ENCODE measurements at regions not wholly inside any gene's neighbourhood (a gene's known extent, or its start where the extent isn't known, plus 50 kb on each side); places are given as distances from the start of the nearest gene placed in this dataset.

GRCh38 chr4:38278255-38278654, 318.1 kb downstream of the PTTG2 start:
- TF ChIP-seq CTCF (conservative IDR thresholded peaks at IDR 0.05; ENCODE audit: low read length) = no peak
- DNase-seq (ENCODE audit: low read depth) = no peak
- no peak overlapping the region for H3K4me3 ChIP-seq (ENCODE audit: low read length)

- H3K4me3 ChIP-seq (ENCODE audit: low read length) = no peak overlapping the region
- TF ChIP-seq CTCF (conservative IDR thresholded peaks at IDR 0.05; ENCODE audit: low read length) = no peak
- no peak for DNase-seq (ENCODE audit: low read depth)
Observed at GRCh38 chr4:38279077-38279476, 318.9 kb downstream of the PTTG2 start.

DNA sequence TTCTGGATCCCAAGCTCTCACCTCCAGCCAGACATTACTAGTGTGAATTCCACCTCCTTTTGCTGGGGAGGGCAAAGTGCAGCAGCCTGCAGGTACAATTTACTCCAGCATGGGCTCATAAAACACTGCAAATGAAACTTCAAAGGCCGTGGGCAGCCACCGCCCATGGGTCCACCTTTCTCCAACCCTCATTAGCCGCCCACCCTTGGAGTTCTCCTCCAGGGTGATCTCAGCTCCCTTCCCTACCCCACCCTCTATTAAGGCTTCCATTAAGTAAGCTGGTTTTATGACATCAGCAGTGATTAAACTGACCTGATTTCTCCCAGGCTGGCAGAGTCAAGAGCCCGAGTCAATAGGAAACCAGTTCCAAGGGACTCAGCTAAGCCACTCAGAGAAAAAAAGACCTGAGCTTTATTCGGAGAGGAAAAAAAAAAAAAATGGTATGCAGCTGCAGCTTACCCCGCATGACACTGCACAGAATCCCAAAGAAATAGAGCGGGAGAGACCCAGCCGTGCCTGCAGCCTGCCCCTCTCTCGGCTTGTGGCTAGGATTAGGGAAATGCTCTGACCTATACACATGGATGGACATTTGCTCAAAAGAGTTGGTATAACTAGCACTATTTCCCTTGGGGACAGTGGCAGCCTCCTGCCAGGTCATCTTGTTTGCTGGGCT, 319.6 kb downstream of the PTTG2 start:
- H3K4me3 ChIP-seq (ENCODE audit: low read length) = no peak overlapping the region
- TF ChIP-seq CTCF (conservative IDR thresholded peaks at IDR 0.05; ENCODE audit: low read length) = no peak
- DNase-seq (ENCODE audit: low read depth) = no peak

DNA sequence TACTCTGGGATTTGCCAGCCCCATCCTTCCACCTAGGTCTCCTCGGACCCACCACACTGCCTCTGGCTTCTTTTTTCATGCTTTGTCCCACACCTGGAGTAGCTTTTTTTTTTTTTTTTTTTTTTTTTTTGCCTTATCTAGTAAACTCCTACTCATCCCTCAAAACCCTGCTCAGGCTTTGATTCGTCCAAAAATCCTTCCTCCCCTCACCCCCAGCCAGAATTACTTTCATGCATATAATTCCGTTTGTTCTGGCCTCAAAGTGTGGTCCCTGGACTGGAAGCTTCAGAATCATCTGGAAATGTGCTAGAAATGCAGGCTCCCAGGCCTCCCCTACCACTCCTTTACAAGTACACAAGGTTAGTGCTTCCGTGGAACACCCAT, 320.1 kb downstream of the PTTG2 start:
- TF ChIP-seq CTCF (conservative IDR thresholded peaks at IDR 0.05; ENCODE audit: low read length) = no peak
- no peak for DNase-seq (ENCODE audit: low read depth)
- no peak overlapping the region for H3K4me3 ChIP-seq (ENCODE audit: low read length)

DNA sequence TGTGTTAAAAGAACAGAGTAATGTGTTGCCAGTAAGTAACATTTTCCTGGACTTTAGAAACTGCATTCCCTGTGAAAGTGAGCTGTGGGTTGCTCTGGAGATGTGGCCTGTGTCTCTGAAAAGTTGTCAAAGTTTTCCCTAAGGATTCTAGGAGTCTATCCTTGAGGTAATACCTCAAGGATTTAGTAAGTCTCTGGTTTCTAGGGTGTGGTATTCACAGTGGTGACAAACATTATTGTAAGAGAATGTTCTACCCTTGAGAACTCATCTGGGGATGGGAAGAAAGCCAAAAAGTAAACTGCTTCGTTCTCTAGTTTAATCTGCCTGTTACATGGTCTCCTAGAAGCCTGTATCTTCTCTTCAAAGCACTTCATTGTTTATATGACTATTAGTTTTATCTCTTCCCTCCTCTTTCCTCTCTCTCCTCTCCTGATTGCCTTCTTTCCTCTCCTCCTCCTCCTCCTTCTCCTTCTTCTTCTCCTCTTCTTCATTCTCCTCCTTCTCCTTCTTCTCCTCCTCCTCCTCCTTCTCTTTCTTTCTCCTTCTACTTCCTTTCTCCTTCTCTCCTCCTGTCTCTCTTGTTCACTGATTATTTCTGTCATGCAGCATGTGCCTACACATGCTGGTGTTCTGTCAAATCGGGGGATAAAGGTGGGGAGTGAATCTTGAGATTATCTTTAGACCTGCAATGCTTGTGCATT, 321.3 kb downstream of the PTTG2 start:
- peak; percentile 59 for DNase-seq (ENCODE audit: low read depth)
- no peak overlapping the region for H3K4me3 ChIP-seq (ENCODE audit: low read length)
- TF ChIP-seq CTCF (conservative IDR thresholded peaks at IDR 0.05; ENCODE audit: low read length) = no peak

GRCh38 chr4:38283724-38284123, 323.5 kb downstream of the PTTG2 start:
- TF ChIP-seq CTCF (conservative IDR thresholded peaks at IDR 0.05; ENCODE audit: low read length) = no peak
- no peak for DNase-seq (ENCODE audit: low read depth)
- no peak overlapping the region for H3K4me3 ChIP-seq (ENCODE audit: low read length)

All from AG10803 (cell line).